GM06990 (cell line): ENCODE measurements at regions not wholly inside any gene's neighbourhood (a gene's known extent, or its start where the extent isn't known, plus 50 kb on each side); places are given as distances from the start of the nearest gene placed in this dataset.

Source experiments
- DNase-seq: peaks from one replicate; pipeline ENCODE4 v3.0.0-alpha.2; 2011; ENCODE audit not compliant: insufficient read length; ENCODE audit errors: extremely low read depth
- H3K27me3 ChIP-seq: replicated peaks from 2 replicates; pipeline ENCODE4 v1.6.0; 2011; ENCODE audit warnings: low read length; ENCODE audit not compliant: control insufficient read depth, insufficient read depth
- H3K36me3 ChIP-seq: 2 replicates; pipeline ENCODE4 v1.5.1; 2011; ENCODE audit warnings: low read length; ENCODE audit not compliant: control insufficient read depth, insufficient read depth
- H3K4me3 ChIP-seq: replicated peaks from 2 replicates; pipeline ENCODE4 v1.5.1; 2011; ENCODE audit warnings: low read depth, mild to moderate bottlenecking, control low read depth, low read length
- CTCF ChIP-seq: IDR thresholded peaks from 2 replicates; pipeline ENCODE4 v1.5.1; 2011; ENCODE audit warnings: low read length, control low read depth, mild to moderate bottlenecking, inconsistent platforms; ENCODE audit not compliant: insufficient read depth, poor library complexity, severe bottlenecking

GRCh38 chr17:79326814-79327213, 252.2 kb downstream of the ENGASE start:
- DNase-seq: no peak
- Histone ChIP-seq H3K36me3 (no peaks in the 10 kb centered on the region), H3K27me3 (peaks cover 2% of the 10 kb centered on the region; the same call in 1 of the 2 replicates), H3K4me3 (no peak overlapping the region)
- no peak for TF ChIP-seq CTCF

GRCh38 chr17:79325709-79326430, 251.2 kb downstream of the ENGASE start:
- no peak for DNase-seq
- Histone ChIP-seq H3K36me3 (no peaks in the 10 kb centered on the region), H3K27me3 (peaks cover 2% of the 10 kb centered on the region; the same call in 1 of the 2 replicates), H3K4me3 (no peak overlapping the region)
- TF ChIP-seq CTCF: no peak

- H3K4me3 ChIP-seq: no peak overlapping the region
- no peak for TF ChIP-seq CTCF
- H3K36me3 ChIP-seq: no peaks in the 10 kb centered on the region
- peaks cover 6% of the 10 kb centered on the region for H3K27me3 ChIP-seq
- no peak for DNase-seq
Measured at GRCh38 chr17:79324194-79324593, 249.6 kb downstream of the ENGASE start.

DNA sequence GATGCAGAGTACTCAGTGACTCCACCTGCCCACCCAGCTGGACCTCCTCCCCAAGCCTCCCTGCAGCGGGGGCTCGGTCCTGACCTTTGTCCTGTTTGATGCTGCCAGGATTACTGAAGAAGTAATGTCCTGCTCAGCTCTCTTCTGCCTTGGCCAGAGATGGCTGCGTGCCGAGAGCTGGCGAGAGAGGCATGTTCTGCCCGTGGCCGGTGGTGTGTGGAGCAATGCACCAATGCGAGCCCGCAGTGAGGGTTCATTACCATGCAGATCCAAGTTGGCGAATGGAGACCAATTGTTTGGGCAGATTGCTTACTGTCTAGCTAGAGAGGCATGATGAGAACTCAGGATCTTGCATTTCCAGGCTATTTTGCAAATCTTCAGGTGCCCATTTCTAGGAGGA, 248.9 kb downstream of the ENGASE start:
- no peaks in the 10 kb centered on the region for H3K36me3 ChIP-seq
- no peak for TF ChIP-seq CTCF
- no peak overlapping the region for H3K4me3 ChIP-seq
- H3K27me3 ChIP-seq: peaks cover 6% of the 10 kb centered on the region
- no peak for DNase-seq

DNA sequence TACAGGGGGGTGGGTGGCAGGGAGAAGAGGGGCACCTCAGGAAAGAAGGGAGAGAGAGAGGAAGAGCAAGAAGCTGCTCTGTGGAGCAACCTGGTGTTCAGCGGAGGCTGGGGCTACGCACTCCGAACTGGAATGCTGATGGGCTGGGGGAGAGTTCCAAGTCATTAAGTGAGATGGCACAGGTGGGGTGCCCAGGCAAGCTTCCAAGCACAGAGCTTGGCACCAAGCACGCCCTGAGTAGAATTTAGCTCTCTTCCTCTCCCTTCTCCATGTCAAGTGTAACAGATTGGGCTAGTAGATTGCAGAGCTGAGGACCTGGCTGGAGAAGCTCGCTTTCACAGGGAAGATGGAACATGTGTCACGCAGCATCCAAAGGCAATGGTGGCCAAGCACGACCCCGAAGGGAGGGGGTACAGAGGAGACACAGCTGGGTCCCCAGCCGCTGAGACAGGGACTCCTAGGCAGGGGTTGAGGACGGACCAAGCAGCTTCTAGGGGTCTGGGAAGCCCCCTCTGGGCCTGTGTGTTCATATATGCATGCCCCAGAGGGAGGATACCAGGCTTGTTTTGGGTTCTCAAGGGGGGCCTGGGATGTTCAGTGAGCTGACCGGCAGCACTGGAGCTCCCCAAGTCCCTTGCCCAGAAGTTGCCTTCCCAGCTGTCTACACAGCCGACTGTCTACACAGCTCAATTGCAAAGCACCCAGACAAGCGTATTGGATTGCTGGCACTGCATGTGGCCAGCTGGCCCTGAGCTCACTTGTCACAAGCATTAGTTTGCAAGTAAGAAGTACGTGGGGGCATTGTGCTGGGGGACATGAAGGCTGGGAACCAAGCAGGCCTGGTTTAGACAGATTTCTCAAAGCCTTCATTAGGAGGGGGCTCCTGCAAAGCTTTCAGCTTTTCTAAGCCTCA, 247.8 kb downstream of the ENGASE start:
- no peak for TF ChIP-seq CTCF
- Histone ChIP-seq H3K36me3 (no peaks in the 10 kb centered on the region), H3K4me3 (no peak overlapping the region), H3K27me3 (peaks cover 6% of the 10 kb centered on the region)
- DNase-seq: no peak
